ENCODE measurements at regions not wholly inside any gene's neighbourhood (a gene's known extent, or its start where the extent isn't known, plus 50 kb on each side); places are given as distances from the start of the nearest gene placed in this dataset.

GRCh38 chr2:7225848-7226247 is 308.6 kb downstream of the RNF144A start:
- BruUV-seq (replicated peaks): no TSS peak
- Histone ChIP-seq H3K4me1 (replicated peaks in 1 of 2; ENCODE audit: control insufficient read depth in 2 of 2, insufficient read depth in 2 of 2, low read length in 2 of 2) (no peaks in the 10 kb centered on the region), H2AFZ (ENCODE audit: low read depth, low read length) (no peak overlapping the region), H3K27ac (ENCODE audit: extremely low read depth, low read depth, low read length) (no peak overlapping the region), H3K4me3 (no peak overlapping the region), H4K20me1 (replicated peaks; ENCODE audit: control insufficient read depth, insufficient read depth, low read length) (no peaks in the 10 kb centered on the region), H3K36me3 (ENCODE audit: control insufficient read depth, insufficient read depth, low read length) (no peaks in the 10 kb centered on the region), H3K9me1 (ENCODE audit: control insufficient read depth, insufficient read depth, low read length) (no peaks in the 10 kb centered on the region), H3K9me3 (replicated peaks; ENCODE audit: control insufficient read depth, insufficient read depth, low read depth, low read length) (no peaks in the 10 kb centered on the region), H3K79me2 (ENCODE audit: control insufficient read depth, insufficient read depth, low read length) (no peaks in the 10 kb centered on the region), H3K4me2 (ENCODE audit: insufficient read depth, low read length) (no peak overlapping the region), H3K9ac (ENCODE audit: insufficient read depth in 1 of 2, low read depth in 2 of 2, low read length in 2 of 2) (no peak overlapping the region), H3K27me3 (ENCODE audit: control insufficient read depth in 2 of 2, insufficient read depth in 2 of 2, low read length in 2 of 2) (no peaks in the 10 kb centered on the region)
- ATAC-seq (no peak), DNase-seq (ENCODE audit: extremely low read depth in 1 of 4, low spot score in 3 of 4) (no peak), FAIRE-seq (no peak)
- intact Hi-C loops (cut with micrococcal nuclease): no loop called here
- in situ Hi-C loops (cut with MboI): no loop called here
- TF ChIP-seq RREB1 (CRISPR knock-in tag; IDR thresholded peaks at IDR 0.05) (no peak), ZNF436 (CRISPR knock-in tag; IDR thresholded peaks at IDR 0.05) (no peak), ZNF24 (IDR thresholded peaks at IDR 0.05) (no peak), ZNF511 (CRISPR knock-in tag; IDR thresholded peaks at IDR 0.05) (no peak)
- POLR2A ChIA-PET: no interaction called here
- CTCF ChIA-PET (ENCODE audit: low intra/inter-chr PET ratio): no interaction called here
- 0% methylated on average over 1 of the region's 1 CpG for WGBS (ENCODE audit: insufficient coverage, low coverage, missing lambda C conversion rate)

Measured in K562 (cell line).